Endothelial cell of umbilical vein (primary cell): ENCODE measurements at regions not wholly inside any gene's neighbourhood (a gene's known extent, or its start where the extent isn't known, plus 50 kb on each side); places are given as distances from the start of the nearest gene placed in this dataset.

ENCODE experiments used
- CTCF ChIP-seq, 2 donors: IDR thresholded peaks; 1 replicate in 1 of 2; 2 replicates in 1 of 2; pipeline ENCODE4 v1.5.1; 2011; ENCODE audit warnings: low read length in 2 of 2, mild to moderate bottlenecking in 2 of 2, moderate library complexity in 2 of 2, control low read depth in 1 of 2, inconsistent platforms in 1 of 2, low read depth in 1 of 2; ENCODE audit not compliant: insufficient read depth in 1 of 2; ENCODE audit errors: extremely low read depth in 1 of 2
- EZH2 ChIP-seq: IDR thresholded peaks from 2 replicates; pipeline ENCODE4 v1.6.1; 2012; ENCODE audit warnings: borderline replicate concordance, low read depth, mild to moderate bottlenecking, moderate library complexity, low read length, inconsistent platforms; ENCODE audit not compliant: severe bottlenecking
- JUN ChIP-seq: IDR thresholded peaks from 2 replicates; pipeline ENCODE4 v1.6.1; 2011; ENCODE audit warnings: borderline replicate concordance, low read depth; ENCODE audit not compliant: insufficient read length, insufficient read depth
- MAX ChIP-seq: IDR thresholded peaks from 2 replicates; pipeline ENCODE4 v1.6.1; 2011; ENCODE audit not compliant: insufficient read depth, insufficient read length
- MYC ChIP-seq: IDR thresholded peaks from one replicate; pipeline ENCODE4 v1.6.1; 2011; ENCODE audit warnings: mild to moderate bottlenecking, low read depth, low read length
- POLR2A ChIP-seq: IDR thresholded peaks from 2 replicates; pipeline ENCODE4 v1.6.1; 2012; ENCODE audit warnings: low read depth, mild to moderate bottlenecking, control low read depth, low read length

- TF ChIP-seq MAX (no peak), POLR2A (no peak), JUN (no peak), EZH2 (no peak), CTCF (IDR thresholded peaks at IDR 0.05; ENCODE audit: extremely low read depth in 1 of 2, insufficient read depth in 1 of 2, low read depth in 1 of 2, low read length in 2 of 2) (no peak), MYC (no peak)
These were observed 356.4 kb downstream of the ADCYAP1 start for GRCh38 chr18:1261054-1261453.
